ENCODE measurements at regions not wholly inside any gene's neighbourhood (a gene's known extent, or its start where the extent isn't known, plus 50 kb on each side); places are given as distances from the start of the nearest gene placed in this dataset.
A peak's percentile ranks its signal among the peaks of the same experiment; 100 is the strongest.

- DNase-seq (ENCODE audit: low spot score), result peak; percentile 76
Measured at GRCh38 chr2:226213717-226214116, 585.9 kb downstream of the IRS1 start.

- peak; percentile 81 for DNase-seq (ENCODE audit: low spot score)
Measured at GRCh38 chr2:226211439-226211838, 588.2 kb downstream of the IRS1 start.

- DNase-seq (ENCODE audit: low spot score), result no peak
Measured at GRCh38 chr2:226208726-226209125, 590.9 kb downstream of the IRS1 start.

GRCh38 chr2:226207671-226208070 lies 591.9 kb downstream of the IRS1 start:
- no peak for DNase-seq (ENCODE audit: low spot score)

GRCh38 chr2:226199555-226199954 lies 600.1 kb downstream of the IRS1 start:
- DNase-seq (ENCODE audit: low spot score), result no peak

GRCh38 chr2:226198956-226199355 lies 600.7 kb downstream of the IRS1 start:
- no peak for DNase-seq (ENCODE audit: low spot score)

- no peak for DNase-seq (ENCODE audit: low spot score)
Measured at GRCh38 chr2:226190479-226191252, 609.0 kb downstream of the IRS1 start.

GRCh38 chr2:226189061-226189460 lies 610.6 kb downstream of the IRS1 start:
- DNase-seq (ENCODE audit: low spot score), result no peak

- DNase-seq (ENCODE audit: low spot score), result peak; percentile 20
Measured at GRCh38 chr2:226187616-226188015, 612.0 kb downstream of the IRS1 start.

- no peak for DNase-seq (ENCODE audit: low spot score)
Measured at GRCh38 chr2:226187156-226187555, 612.5 kb downstream of the IRS1 start.

- peak; percentile 88 for DNase-seq (ENCODE audit: low spot score)
Measured at GRCh38 chr2:226185616-226186211, 613.9 kb downstream of the IRS1 start.

GRCh38 chr2:226184940-226185615 lies 614.5 kb downstream of the IRS1 start:
- no peak for DNase-seq (ENCODE audit: low spot score)

- DNase-seq (ENCODE audit: low spot score), result no peak
Measured at GRCh38 chr2:226184540-226184939, 615.1 kb downstream of the IRS1 start.

- no peak for DNase-seq (ENCODE audit: low spot score)
Measured at GRCh38 chr2:226183550-226183949, 616.1 kb downstream of the IRS1 start.

- no peak for DNase-seq (ENCODE audit: low spot score)
Measured at GRCh38 chr2:226183033-226183432, 616.6 kb downstream of the IRS1 start.

GRCh38 chr2:226181909-226182308 lies 617.7 kb downstream of the IRS1 start:
- no peak for DNase-seq (ENCODE audit: low spot score)

GRCh38 chr2:226180281-226180884 lies 619.2 kb downstream of the IRS1 start:
- DNase-seq (ENCODE audit: low spot score), result no peak

- DNase-seq (ENCODE audit: low spot score), result no peak
Measured at GRCh38 chr2:226179010-226179409, 620.6 kb downstream of the IRS1 start.

GRCh38 chr2:226176283-226176984 lies 623.2 kb downstream of the IRS1 start:
- DNase-seq (ENCODE audit: low spot score), result no peak

GRCh38 chr2:226174390-226174789 lies 625.2 kb downstream of the IRS1 start:
- no peak for DNase-seq (ENCODE audit: low spot score)

GRCh38 chr2:226172939-226173338 lies 626.7 kb downstream of the IRS1 start:
- DNase-seq (ENCODE audit: low spot score), result no peak

GRCh38 chr2:226172309-226172708 lies 627.3 kb downstream of the IRS1 start:
- no peak for DNase-seq (ENCODE audit: low spot score)
